NCI-H526 treated with DMSO at 0.1 percent for 48 hours (cell line): ENCODE measurements at regions not wholly inside any gene's neighbourhood (a gene's known extent, or its start where the extent isn't known, plus 50 kb on each side); places are given as distances from the start of the nearest gene placed in this dataset.
"Not testable (repeated sequence)": the region's sequence is repeated elsewhere in the genome, so short reads cannot be mapped to it uniquely, and the experiment has no call there.

ENCODE experiments used
- DNase-seq: peaks from one replicate; lab custom pipeline; 2025; lab: John Stamatoyannopoulos, UW

DNA sequence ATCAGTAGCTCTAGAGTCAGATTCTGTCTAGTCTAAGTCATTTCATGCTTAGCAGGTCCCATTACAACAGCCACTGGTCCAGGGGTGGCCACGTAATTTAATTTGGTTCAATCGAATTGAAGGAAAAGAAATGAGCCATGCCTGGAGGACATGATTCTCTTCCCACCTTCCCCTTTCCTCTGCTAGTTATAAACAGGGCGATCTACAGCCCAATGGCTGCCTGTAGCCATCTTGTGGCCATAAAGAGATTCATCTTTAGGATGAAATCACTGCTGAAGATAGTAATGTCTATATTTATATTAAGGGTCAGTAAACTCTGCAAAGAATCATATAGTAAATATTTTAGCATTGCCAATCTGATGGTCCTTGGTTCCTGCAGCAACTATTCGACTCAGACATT lies 107.4 kb downstream of the SPDYE17 start:
- DNase-seq = not testable (repeated sequence)

DNA sequence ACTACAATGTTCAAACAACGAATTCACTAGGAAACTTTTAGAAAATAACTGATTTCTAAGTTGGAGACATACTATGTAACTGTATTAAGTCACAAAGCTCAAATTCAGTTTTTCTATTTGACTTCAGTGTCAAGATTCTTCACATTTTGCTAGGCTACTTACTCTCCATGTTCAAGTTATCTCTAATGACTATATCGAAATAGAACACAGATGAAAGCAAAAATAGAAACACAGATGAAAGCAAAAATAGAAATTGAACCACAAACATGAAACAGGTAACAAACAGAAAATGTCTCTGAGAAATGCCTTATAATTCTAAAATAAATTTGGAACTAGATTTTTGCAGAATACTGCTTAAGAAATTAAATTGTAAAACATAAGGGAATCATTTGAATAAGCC lies 113.5 kb downstream of the SPDYE17 start:
- DNase-seq = not testable (repeated sequence)

DNA sequence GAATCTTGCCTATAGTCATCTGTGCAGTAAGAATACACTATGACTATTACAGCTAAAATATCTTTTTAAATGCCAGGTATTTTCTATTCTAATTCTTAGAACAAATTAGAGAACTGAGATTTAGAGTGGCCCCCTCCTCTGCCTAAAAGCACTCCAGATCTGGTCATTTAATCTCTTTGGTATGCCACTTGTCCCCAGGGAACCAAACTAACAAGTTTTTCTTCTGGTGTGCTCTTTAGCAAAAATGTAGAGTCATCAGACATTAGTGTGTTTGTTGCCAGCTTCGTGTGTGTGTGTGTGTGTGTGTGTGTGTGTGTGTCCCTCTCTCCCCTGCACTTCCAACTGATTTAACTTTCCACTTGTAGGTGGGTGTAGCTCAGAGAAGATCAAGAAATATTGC lies 117.8 kb downstream of the SPDYE17 start:
- not testable (repeated sequence) for DNase-seq

DNA sequence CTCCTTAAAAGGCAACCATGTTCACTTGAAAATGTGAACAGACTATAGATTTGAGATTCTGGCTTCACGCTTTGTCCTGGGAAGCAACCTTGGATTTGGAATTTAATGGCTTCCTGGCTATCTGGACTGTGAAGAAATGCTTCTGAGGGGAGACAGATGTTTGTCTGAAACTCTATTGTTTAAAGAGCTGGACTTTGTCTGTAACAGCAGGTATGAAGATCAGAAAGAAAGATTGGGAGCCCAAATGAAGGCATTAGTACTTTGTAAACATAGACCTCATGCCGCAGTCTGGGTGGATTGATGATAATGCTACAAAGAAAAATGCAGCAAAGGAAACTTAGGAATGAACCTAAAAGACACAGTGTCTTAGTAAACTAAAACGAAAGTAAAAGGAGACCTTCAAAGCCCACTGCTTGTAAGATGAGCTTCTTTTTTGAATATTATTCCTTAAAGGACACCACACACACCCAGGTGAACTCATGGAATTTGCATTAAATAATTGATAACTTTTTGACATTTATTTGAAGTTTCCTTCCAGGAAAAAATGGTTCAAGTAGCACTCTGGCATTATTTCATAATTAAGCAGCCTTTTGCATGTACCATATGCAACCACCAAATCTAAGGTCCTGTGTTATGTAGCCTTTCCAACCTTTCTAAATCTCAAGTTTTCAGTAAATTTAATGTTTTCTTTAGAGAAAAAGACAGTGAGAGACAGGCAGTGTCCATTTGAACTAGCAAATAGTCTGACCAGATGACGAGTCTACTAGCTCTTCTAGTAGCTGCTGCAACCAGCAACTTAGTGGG lies 119.9 kb downstream of the SPDYE17 start:
- DNase-seq = not testable (repeated sequence)

DNA sequence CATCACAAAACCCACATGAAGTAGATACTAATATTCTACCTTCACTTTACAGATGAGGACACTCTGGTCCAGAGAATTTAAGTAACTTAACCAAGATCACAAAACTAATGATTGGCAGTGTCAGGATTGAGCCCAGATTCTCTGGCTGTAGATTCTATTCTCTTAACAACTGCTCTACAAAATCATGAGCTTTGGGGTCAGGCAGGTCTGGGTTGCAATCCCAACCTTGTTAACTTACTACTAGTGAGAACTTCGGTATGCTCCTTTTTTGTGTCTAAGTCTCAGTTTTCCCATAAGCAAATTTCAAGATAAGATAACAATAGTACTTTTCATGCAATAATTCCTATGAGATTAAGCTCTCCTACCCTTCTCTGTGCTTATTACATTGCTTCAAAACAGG lies 127.5 kb downstream of the SPDYE17 start:
- not testable (repeated sequence) for DNase-seq

DNA sequence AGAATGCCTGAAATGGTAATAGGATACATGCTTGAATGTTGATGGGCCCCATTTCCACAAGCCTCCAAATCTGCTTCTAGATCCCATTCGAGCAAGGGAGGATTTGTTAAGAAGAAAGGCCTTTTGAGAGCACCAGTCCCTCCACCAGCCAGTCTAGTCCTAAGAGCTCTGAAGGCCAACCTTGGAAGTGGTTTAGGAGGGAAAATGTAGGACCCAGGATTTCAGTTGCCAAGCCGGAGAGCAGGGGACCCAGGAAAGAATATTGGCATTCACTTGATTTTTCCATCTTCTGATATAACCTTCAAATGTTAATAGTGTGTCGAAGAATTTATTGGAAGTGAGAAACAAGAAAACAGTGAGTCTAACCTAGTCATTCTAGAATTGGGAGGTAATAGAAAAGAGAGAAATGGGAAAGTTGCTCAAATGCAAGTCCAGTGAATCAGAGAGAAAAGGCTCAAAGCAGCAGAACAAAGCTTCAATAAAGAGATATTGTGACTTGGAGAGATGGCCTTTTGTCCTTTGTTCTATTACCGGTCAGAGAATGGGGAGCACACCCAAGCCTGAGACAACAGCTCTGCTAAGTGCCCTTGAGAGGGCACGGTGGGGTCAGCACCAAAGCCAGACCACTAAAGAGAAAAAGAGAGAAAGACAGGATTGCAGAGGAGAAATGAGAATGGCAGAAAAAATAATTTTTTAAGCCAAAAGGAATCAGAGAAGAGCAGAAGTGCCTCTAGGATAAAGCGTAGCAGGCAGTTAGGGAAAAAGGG lies 130.0 kb downstream of the SPDYE17 start:
- DNase-seq = not testable (repeated sequence)

DNA sequence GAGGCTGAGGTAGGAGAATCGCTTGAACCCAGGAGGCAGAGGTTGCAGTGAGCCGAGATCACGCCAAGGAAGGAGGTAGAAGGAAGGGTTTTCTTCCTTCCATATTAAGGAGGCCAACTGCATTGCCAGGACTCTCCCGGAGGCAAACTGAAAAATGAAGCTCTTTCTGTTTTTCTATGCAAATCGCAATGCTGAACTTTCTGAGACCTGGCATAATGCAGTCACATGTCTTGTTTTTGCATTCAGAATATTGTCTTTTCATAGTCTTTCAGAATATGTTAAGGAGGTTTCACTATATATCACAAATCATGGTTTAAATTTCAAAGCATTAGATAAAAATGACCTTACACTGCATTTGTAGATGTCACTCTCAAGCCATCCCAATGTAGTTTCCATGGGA lies 133.4 kb downstream of the SPDYE17 start:
- DNase-seq = not testable (repeated sequence)

DNA sequence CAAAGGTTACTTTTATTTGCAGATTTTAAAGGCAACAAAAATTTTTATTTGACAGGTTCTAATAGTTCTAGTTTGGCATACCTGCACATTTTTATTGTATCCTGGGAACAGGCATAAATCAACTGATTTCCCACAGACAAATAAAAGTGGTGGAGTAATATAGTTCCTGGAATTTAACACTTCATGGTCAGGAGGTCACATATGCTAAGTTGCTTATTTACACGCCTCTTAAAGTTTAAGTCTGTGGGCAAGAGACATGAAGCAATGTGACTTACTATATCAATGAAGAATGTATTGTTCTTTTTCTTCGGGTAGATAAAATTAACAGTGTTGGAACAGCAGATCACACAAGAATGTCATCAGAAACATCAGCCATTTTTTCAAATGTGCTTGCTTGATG lies 135.2 kb downstream of the SPDYE17 start:
- not testable (repeated sequence) for DNase-seq

DNA sequence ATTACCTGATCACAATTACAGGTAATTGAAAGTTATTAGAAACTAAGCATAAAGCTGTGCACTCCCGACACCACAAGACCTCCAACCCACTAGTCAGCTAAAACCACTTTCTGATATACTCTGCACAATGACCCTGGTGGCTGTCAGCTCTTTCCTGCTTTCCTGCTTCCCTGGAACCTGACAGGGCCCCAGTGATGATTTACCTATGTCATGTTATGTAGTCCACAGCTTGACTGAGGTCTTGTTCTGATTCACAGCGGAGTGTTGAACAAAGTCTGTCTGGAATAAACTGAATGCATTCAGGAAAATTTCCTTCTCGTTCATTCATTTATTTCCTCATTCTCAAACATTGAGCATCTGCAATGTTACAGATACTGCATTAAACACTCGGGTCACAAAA lies 136.5 kb downstream of the SPDYE17 start:
- DNase-seq = not testable (repeated sequence)

DNA sequence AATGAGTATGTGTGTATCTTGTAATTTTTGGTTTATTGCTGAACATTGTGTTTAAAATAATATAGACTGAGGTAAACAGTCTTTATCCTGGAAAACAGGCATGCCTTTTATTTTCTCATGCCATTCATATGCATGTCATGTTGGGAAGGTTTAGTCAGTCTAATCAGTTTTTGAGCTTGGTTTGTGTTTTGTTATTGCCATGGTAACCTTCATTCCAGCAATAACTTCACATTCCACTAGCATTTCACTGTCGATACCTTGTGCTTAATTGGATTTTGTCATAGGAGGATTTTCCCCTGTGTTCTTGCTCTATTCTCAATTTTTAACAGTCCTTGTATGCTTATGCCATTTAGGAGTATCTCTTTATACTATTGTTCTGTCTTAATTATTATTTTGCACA lies 140.4 kb downstream of the SPDYE17 start:
- not testable (repeated sequence) for DNase-seq

DNA sequence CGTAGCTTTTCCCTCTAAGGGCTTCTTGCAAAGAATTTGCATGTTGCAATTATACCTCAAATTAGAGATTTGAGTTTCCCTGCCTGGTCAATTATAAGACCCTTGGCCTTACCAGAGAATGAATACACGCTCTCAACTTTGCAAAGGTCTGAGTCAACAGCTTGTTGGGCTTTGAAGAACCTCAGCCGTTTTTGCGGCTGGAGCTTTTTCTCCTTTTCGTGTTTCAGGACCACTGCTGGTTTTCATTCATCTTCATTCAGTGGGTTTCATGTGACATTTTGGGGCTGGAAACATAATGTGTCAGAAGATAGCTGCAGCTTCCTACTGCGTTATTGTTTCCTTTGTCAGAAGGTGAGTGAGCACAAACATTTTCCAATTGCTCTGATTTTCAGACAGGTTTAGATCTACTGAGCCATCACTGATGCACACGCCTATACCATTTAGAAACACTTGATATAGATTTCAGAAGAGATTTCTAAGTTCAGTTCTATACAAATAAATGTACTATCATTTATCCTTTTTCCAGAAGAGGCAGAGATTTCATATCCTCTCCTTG lies 152.3 kb downstream of the SPDYE17 start:
- DNase-seq = not testable (repeated sequence)

DNA sequence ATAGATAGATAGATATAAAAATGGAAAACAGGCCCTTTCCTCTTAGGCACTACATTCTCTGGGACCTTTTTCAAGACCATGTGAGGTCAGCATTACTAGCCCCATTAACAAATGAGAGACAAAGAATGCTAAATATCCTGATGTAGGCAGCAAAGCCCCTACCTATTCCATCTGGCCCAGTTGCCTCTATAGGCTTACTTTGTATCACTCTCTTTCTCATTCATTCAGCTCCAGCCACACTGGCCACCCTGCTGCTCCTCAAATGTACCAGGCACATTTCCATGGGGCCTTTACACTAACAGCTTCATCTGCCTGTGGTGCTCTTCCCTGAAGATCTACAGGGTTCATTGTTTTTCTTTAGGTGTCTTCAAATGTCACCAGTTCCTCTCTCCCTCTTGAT lies 156.4 kb downstream of the SPDYE17 start:
- DNase-seq = not testable (repeated sequence)

DNA sequence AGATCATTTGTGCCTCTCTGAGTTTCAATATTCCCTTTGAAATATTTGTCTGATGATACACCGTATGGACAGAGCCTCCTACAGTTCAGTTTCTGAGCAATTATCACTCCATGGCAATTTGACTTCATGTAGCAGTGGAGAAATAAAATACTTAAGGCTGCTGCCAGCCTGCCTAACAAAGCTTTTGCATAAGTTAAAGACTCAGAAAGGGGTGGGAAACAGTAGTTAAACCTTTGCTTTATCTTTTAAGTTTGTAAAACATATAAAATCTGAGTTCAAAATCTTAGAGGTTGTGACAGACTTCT lies 161.7 kb downstream of the SPDYE17 start:
- not testable (repeated sequence) for DNase-seq

DNA sequence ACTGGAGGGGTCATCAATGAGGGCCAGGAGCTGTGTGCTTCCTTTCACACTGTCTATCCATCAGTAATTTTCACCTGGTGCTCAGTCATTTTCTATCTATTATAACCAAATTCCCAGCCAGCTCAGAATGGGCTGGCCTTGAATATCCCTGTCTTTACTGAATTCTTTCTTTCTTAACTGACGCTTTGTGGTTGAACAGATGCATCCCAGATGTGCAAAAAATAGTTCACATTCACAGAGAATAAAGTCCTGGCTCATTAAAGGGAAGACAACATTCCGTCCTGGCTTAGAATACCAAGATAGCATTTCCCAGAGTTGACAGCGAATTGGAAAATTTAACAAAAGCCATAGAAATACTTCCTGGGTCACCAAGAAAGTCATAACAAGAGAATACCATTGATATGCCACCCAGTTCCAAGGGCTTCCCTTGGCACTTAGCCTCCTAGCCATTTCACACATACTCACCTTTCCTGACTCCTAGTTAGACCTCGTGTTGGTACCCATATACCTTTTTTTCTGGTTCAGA lies 164.7 kb downstream of the SPDYE17 start:
- not testable (repeated sequence) for DNase-seq

DNA sequence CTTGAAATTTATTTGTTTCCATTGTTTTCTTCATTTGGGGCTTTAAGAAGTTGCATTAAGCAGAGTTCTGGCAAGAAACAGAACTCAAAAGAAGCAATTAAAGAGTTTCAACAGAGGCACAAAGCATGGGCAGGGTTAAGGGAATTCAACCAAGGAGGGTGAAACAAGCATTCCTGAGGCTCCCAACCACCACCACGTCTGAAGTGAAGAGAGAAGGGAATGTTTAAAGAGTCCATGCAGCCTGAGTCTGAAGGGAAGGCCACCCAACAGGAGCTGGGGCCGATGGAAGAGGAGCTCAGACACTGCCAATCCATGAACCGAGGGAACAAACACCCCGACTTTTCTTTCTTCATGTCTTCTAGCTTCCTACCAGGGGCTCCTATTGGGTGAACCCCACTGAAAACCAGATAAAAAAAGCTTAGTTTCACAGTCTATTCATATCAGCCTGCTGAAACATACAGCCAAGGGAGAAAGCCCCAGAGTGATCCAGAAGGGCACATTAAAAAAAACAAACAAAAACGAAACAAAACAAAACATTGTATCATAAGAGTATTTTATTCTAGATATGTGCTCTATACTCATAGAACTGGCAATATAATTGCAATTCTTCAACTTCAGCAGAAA lies 168.9 kb downstream of the SPDYE17 start:
- not testable (repeated sequence) for DNase-seq

DNA sequence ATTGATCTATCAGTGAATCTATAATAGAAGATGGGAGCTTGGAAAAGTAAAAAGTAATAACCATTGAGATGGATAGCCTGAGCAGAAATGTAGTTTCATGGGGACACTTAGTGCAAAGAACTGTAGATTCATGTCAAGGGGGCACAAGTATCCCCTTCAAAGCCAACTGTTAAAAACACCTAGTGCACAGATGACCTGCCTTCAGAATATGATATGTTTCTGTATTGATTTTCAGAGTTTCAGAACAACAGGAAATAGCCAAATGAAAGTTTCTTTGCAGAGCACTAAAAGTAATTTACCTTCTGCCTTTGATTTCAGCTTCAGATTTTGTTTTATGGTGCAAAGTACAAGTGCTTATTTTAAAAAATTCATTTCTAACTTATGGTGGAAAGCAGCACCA lies 169.9 kb downstream of the SPDYE17 start:
- DNase-seq = not testable (repeated sequence)

DNA sequence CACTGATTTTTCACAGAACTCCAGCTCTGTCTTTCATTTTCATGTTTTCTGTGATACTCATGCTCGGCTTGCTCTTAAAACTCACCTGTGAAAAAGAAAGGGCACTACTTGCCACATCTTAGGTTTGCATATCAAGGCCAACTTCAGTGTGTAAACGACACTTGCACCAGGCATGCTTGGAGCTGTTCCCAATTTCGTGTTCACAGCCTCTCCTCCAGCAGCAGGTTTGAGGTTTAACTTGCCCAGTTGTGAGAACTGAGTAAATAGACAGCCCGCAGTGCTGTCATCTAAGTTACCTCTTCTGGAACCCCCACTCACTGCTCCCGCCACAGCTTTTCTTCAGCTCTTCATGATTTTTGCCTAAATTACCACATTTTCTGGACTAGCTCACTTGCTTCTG lies 172.2 kb downstream of the SPDYE17 start:
- not testable (repeated sequence) for DNase-seq

DNA sequence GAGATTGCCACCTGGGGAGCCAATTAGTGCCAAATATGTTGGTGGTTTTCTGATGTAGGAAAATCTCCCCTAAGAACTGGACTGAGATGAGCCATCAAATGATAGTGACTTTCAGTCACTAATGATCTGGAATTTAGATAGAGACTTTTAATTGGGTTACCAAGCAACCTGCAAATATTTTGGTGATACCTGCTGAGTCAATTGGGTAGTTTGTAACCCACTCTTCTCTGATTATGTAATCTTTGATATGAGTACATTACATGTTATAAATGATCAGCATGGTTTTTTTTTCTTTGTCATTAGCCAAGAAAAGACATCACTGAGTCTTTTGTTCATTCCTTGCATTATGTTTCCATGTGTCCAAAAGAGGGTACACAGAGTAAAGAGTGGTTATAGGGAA lies 177.5 kb downstream of the SPDYE17 start:
- not testable (repeated sequence) for DNase-seq

DNA sequence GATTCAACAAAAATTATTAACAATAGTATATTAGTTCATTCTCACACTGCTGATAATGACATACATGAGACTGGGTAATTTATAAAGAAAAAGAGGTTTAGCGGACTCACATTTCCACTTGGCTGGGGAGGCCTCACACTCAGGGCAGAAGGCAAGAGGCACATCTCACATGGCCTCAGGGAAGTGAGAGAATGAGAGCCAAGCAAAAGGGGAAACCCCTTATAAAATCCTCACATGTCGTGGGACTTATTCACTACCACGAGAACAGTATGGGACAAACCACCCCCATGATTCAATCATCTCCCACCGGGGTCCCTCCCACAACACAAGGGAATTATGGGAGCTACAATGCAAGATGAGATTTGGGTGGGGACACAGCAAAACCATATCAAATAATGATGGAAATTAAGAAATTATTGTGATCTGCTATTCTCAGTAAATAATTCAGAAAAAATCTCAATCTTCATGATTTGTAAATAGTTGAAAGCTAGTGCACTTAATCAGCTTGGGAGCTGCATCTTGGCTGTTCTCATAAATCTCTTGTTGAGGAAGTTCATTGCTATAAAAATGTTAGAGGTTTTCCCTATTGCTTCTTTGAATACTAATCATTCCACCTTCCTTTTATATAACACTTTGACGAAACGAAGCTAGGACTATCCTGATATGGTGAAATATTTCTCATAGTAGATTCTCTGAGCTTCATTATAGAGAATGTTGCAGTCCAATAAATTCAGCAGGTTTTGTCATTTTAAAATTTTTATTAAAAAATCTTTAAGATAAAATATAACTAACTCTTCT lies 179.2 kb downstream of the SPDYE17 start:
- not testable (repeated sequence) for DNase-seq

DNA sequence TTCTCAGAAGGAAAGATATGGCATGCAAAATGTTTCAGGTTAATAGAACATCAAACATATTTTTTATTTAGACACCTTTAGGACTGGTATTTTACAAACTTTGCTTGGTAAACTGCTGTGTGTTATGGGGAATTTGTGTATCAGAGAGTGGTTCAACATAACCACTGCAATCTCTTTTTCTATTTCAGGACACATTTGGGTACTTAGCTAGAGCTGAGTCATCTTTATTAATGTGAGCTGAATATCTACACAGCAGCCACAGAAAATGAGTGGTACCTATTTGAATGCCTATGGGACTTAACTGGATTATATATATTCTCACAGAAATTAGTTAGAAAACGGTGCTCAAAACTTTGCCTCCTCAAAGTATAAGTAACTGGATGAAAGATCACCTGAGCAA lies 179.8 kb downstream of the SPDYE17 start:
- DNase-seq = not testable (repeated sequence)

DNA sequence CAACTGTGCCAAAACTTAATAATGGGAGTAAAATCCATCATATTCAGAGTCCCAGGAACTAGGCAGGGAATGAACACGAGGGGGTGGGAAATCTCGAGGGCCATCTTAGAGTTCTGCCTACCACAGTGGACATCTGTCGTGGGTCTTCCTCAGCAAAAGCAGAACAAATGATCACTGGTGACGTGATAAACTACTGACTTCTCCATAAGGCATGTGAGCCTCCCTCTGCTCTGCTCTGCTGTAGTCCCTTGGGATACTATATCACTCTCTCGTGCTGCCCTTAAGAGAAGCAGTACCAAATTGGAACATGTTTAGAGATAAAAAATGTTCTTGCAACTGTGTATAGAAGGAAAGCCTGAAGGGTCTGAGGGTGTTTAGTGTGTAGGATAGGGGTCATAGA lies 180.5 kb downstream of the SPDYE17 start:
- DNase-seq = not testable (repeated sequence)
